HG02970 (cell line): ENCODE measurements at regions not wholly inside any gene's neighbourhood (a gene's known extent, or its start where the extent isn't known, plus 50 kb on each side); places are given as distances from the start of the nearest gene placed in this dataset.

ENCODE experiments used
- ATAC-seq: cut with Tn5 transposase; IDR thresholded peaks from one replicate; pipeline ENCODE4 v1.9.1; 2021; ENCODE audit warnings: mild to moderate bottlenecking, moderate library complexity, moderate number of reproducible peaks; ENCODE audit not compliant: unreplicated experiment, low FRiP score

DNA sequence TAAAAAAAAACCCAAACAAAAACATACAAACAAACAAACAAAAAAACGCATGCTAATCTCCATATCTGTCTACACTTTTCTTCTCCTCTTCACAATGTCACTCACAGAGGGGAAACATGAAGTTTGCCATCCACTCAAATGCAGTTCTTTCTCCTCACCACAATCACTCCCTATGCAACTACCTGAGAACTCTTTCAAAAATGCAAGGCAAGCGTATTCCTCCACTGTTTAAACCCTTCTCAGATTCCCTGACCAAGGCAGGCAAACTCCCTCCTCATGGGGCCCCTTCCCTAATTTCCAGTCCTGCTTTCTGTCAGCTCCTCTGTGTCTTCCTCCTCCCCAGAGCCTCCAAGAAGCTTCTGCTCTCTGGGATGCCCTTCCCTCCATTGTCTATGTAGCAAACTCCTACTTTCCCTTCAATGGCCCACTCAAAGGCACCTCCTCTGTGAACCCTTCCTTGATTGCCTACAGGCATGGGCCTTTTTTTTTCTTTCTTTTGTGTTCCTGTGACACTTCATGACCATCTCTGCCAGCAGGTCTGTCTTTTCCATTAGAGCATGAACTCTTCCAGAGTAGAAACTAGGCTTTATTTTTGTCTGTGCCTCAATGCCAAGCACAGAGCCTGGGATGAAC, 143.8 kb upstream of the SLC1A4 start:
- ATAC-seq, result no peak

DNA sequence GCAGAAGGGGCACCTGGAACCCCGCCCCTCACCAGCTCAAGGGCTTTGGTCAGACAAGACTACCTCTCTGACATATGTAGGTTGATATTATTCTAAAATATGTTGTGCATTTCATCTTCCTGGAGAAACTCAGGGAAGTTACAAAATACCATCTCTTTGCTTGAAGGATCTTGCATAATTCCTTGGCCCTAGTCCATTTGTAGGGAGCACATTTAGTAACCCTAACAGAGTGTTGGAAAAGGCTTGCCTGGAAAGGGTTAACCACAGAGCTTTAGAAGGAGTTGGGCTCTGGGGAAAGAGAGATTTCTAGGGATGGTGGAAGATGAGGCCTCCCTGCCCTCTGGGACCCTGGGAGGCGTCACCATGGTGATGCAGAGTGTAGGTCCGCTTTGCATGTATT, 143.0 kb upstream of the SLC1A4 start:
- no peak for ATAC-seq

DNA sequence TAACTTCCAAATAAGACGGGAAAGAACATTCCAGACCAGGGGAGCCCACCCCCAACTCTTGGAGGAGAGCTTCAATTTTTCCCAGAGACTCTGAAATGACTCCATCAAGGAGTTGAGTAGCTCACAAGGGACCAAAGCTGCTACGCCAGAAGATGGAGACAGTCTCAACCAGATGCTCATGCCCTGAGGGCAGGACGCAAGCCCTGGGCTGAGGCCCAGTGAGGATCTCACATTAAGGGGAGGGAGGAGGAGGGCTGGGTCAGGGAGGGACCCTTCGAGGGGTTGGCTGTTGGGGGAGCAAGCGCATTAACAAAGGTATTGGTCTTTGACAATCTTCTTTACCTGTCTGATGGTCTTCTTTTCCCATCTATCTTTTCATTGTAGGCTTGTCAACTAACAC, 141.3 kb upstream of the SLC1A4 start:
- ATAC-seq, result no peak

DNA sequence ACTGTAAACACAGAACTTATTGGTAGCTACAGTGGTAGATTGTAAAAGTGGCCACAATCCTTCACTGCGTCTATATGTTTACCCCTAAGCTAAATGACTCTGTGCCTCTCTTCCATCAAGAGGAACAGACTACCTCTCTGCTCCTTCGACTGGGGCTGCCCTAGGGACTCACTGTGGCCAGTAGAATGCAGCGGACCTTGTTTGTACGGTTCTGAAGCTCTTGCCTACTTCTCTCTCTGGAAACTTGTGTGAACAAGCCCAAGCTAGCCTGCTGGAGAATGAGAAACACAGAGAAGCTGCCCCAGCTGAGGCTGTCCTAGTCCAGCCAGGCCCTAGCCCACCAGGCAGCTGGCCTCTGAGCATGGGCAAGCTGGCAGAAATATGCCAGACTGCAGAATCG, 140.8 kb upstream of the SLC1A4 start:
- no peak for ATAC-seq

GRCh38 chr2:64848945-64849344, 140.3 kb upstream of the SLC1A4 start:
- no peak for ATAC-seq

- ATAC-seq, result no peak
Measured at GRCh38 chr2:64850642-64851041, 138.6 kb upstream of the SLC1A4 start.

DNA sequence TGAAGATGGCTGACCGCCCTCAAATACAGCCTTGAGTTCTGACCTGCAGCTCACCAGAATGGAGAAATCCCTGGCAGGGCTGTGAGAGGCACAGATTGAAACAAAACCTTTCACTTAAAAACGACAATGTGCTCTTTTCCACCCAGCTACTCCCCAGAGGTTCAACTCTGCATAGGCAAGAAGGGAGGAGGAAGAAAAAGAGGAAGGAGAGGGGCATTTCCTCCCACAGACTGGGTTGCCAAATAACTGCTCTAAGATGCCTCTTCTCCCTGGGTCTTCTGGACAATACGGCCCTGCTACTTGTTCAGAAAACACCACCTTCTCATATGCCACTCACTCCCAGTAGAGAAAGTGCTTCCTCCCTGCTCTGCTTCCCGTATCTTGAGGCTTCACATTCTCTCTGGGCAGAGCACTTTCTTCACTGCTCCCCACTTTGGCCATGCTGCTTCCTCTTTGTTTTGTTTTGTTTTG, 136.4 kb upstream of the SLC1A4 start:
- ATAC-seq, result no peak

GRCh38 chr2:64853306-64853705, 135.9 kb upstream of the SLC1A4 start:
- ATAC-seq, result no peak

- ATAC-seq, result no peak
Measured at GRCh38 chr2:64853894-64854293, 135.3 kb upstream of the SLC1A4 start.

GRCh38 chr2:64854773-64855237, 134.4 kb upstream of the SLC1A4 start:
- no peak for ATAC-seq

DNA sequence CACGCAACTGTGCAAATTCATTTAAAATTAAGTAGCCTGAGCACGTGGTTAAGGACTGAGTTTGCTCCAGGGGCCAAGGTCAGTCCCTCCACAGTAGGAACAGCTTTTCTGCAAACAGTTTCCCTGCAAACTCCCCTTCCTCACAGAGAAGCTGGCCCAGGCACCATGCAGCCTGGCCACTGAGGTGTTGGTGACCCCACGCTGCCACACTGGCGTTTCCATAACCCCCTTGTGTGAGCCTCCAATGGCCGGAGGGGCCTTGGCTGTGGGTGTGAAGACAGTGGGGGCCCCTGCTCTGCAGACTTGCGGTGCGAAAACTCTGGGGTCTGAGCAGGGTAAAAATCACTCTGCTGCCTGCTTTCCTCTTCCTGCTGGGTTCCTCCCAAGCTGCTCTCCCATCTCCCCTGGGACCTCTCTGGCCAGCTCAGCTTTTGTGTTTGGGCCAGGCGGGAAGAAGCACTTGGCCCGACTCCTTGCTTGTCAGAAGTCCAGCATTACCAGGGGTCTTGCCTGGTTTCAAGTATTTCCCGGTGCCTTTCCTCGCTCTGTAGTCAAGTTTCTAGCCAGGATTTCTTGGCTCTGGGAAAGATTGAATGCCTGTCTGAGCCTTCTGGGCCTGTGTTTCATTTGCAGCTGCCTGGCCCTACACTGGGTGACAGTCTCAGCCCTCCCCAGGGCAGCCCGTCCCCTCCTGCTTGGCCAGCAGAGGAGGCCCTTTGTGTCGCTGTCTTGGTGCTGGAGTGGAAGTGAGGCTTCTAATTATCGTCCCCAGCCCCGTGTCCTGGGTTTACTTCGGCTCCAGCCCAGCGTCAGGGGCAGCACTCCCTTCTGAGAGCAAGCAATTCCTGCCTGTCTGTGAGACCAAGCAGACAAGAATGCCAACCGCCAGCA, 131.4 kb upstream of the SLC1A4 start:
- no peak for ATAC-seq

- ATAC-seq, result no peak
Measured at GRCh38 chr2:64858541-64859311, 130.5 kb upstream of the SLC1A4 start.

GRCh38 chr2:64859312-64860212, 129.6 kb upstream of the SLC1A4 start:
- no peak for ATAC-seq

DNA sequence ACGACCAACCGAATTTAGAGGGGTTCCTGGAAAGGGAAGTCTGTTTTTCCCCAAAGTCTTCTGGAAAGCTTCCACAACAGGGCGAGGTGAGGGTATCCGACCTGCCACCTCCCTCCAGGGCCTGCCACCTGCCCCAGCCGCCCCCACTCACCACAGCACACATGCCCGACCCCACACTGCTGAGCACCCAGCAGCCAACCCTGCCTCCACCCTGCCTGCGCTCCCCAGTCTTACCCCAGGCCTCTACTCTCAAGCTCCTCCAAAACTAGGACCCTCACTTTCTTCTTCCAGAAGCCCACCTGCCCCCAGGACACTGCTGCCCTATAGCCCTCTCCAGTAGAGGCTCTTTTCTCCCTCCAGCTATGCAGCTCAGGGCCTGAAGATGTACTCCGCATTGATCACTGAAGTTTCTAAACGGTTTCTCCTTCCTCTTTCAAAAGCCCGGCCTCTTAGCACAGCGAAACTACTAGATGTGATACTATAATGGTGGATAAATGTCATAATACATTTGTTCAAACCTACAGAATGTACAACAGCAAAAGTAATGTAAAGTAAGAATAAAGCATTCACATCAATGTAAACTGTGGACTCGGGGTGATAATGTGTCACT, 128.8 kb upstream of the SLC1A4 start:
- no peak for ATAC-seq

- no peak for ATAC-seq
Measured at GRCh38 chr2:64860936-64861335, 128.3 kb upstream of the SLC1A4 start.

DNA sequence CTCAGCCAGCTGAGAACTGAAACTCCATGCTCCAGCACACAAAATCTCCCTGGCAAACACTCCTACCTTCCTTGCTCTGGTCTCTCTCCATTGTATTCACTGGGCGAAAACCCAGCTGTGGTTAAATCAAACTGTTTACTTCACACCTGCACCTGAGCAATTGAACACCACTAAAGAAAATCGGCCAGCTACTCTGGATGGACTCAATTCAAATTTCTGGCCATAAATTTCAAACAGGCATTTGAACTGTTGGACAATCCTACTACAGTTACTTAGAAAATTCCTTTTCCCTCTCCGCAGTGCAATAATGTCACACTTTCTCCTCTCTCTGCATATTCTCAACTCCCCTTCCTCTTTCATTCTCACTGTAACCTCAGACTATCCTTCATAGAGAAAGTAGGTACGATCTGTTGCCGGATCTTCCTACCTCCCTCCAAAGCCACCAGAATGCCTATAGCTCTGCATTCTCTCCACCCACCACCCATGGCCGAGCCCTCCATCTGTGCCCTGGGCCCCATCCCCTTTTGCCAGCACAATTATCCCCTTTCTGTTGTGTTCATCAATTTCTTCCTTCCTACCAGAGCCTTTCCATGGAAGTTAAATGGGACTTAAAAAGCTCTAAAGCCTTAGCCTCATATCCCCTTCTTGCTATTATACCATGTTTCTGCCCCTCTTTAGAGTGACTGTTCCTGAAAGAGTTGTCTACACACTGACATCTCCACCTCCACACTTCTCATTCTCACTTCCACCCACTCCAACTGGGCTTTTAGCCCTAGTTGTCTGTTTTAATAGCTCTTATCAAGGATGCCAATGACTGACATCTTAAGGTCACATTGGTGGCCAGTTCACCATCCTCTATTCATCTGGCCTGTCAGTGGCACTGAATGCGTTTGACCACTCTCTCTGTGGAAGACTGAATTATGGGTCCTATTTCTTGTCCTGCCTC, 127.5 kb upstream of the SLC1A4 start:
- ATAC-seq, result no peak

- no peak for ATAC-seq
Measured at GRCh38 chr2:64862623-64863022, 126.6 kb upstream of the SLC1A4 start.

DNA sequence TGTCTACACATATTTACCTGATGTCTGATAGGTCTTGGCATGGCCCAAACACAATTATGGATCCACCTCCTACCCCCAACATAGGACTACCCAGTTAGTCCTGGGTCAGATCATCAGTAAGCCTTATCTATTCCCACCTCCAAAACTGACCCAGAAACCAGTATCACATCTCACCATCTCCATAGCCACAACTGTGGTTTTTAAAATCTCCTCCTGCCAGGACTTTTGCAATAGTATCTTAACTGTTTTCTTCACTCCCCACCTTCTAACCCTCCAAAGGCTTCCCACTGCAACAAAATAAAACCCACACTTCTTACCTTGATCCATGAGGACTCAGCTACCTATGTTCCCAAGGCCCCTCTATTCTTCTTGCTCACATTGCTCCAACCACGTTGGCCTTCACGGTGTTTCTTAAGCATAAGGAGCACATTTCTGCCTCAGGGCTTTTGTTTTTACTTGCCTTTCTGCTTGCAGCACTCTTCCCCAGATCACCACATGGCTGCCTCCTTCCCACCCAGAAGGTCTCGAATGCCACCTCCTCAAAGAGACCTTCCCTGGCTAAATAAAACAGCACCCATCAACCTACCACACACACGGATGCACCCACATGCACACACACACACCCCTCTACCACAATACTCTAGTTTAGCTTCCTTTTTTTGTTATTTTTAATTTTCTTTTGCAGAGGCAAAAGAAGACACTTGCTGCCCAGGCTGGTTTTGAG, 125.9 kb upstream of the SLC1A4 start:
- ATAC-seq, result no peak
